DOHH2 (cell line): ENCODE measurements at regions not wholly inside any gene's neighbourhood (a gene's known extent, or its start where the extent isn't known, plus 50 kb on each side); places are given as distances from the start of the nearest gene placed in this dataset.

ENCODE experiments used
- H3F3A ChIP-seq: fragments of 200-600 bp; sonication (generic), shearing (Covaris generic); 2 replicates; pipeline ENCODE4 v1.6.0; 2016; ENCODE audit warnings: antibody characterized with exemption, mild to moderate bottlenecking; ENCODE audit not compliant: control insufficient read depth, insufficient read depth
- H3K27ac ChIP-seq: fragments of 200-600 bp; sonication (generic); 2 replicates; pipeline ENCODE4 v1.5.1; 2014; ENCODE audit warnings: low read depth, mild to moderate bottlenecking, low read length, moderate library complexity
- H3K27me3 ChIP-seq: fragments of 200-600 bp; sonication (generic); 2 replicates; pipeline ENCODE4 v1.6.1; 2014; ENCODE audit warnings: mild to moderate bottlenecking, low read length, mixed read lengths; ENCODE audit not compliant: control insufficient read depth
- H3K36me3 ChIP-seq: fragments of 200-600 bp; sonication (generic); 2 replicates; pipeline ENCODE4 v1.6.1; 2014; ENCODE audit warnings: mild to moderate bottlenecking, low read length, moderate library complexity, mixed read lengths; ENCODE audit not compliant: control insufficient read depth
- H3K4me1 ChIP-seq: fragments of 200-600 bp; sonication (generic); 2 replicates; pipeline ENCODE4 v1.6.1; 2014; ENCODE audit warnings: mild to moderate bottlenecking, low read length, mixed read lengths; ENCODE audit not compliant: control insufficient read depth
- H3K4me2 ChIP-seq: fragments of 200-600 bp; sonication (generic); 2 replicates; pipeline ENCODE4 v1.6.0; 2014; ENCODE audit warnings: mild to moderate bottlenecking, low read length, moderate library complexity
- H3K4me3 ChIP-seq: fragments of 200-600 bp; sonication (generic); 2 replicates; pipeline ENCODE4 v1.5.1; 2014; ENCODE audit warnings: mild to moderate bottlenecking, low read length, mixed read lengths
- H3K79me2 ChIP-seq: fragments of 200-600 bp; sonication (generic); 2 replicates; pipeline ENCODE4 v1.6.1; 2014; ENCODE audit warnings: mild to moderate bottlenecking, low read length, mixed read lengths; ENCODE audit not compliant: control insufficient read depth
- H3K9me2 ChIP-seq: fragments of 200-600 bp; sonication (generic); replicated peaks from 2 replicates; pipeline ENCODE4 v1.6.1; 2014; ENCODE audit warnings: mild to moderate bottlenecking, low read length, mixed read lengths; ENCODE audit not compliant: control insufficient read depth
- H3K9me3 ChIP-seq: fragments of 200-600 bp; sonication (generic); 2 replicates; pipeline ENCODE4 v1.6.1; 2014; ENCODE audit warnings: antibody characterized with exemption, low read length, mixed read lengths; ENCODE audit not compliant: control insufficient read depth, insufficient read depth
- H4K20me1 ChIP-seq: fragments of 200-600 bp; sonication (generic); 2 replicates; pipeline ENCODE4 v1.6.0; 2014; ENCODE audit warnings: low read depth, mild to moderate bottlenecking, antibody characterized with exemption, low read length, moderate library complexity; ENCODE audit not compliant: control insufficient read depth, insufficient read depth
- EZH2phosphoT487 ChIP-seq: fragments of 200-600 bp; sonication (generic); IDR thresholded peaks from 2 replicates; pipeline ENCODE4 v1.6.1; 2017; ENCODE audit warnings: borderline replicate concordance, mild to moderate bottlenecking, antibody characterized with exemption, low read length, moderate library complexity, mixed read lengths
- TF ChIP-seq, protein P1 (sequence below): fragments of 200-600 bp; sonication (generic); IDR thresholded peaks from one replicate; pipeline ENCODE4 v1.5.1; 2014; ENCODE audit warnings: antibody characterized with exemption, mild to moderate bottlenecking, low read depth, low read length; ENCODE audit not compliant: poor library complexity, severe bottlenecking

- H3K9me3 ChIP-seq = no peaks in the 10 kb centered on the region
- no peaks in the 10 kb centered on the region for H3K27me3 ChIP-seq
- H3K4me3 ChIP-seq = no peak overlapping the region
- H3K79me2 ChIP-seq = no peaks in the 10 kb centered on the region
- TF ChIP-seq EZH2phosphoT487 = no peak
- TF ChIP-seq, protein P1, sequence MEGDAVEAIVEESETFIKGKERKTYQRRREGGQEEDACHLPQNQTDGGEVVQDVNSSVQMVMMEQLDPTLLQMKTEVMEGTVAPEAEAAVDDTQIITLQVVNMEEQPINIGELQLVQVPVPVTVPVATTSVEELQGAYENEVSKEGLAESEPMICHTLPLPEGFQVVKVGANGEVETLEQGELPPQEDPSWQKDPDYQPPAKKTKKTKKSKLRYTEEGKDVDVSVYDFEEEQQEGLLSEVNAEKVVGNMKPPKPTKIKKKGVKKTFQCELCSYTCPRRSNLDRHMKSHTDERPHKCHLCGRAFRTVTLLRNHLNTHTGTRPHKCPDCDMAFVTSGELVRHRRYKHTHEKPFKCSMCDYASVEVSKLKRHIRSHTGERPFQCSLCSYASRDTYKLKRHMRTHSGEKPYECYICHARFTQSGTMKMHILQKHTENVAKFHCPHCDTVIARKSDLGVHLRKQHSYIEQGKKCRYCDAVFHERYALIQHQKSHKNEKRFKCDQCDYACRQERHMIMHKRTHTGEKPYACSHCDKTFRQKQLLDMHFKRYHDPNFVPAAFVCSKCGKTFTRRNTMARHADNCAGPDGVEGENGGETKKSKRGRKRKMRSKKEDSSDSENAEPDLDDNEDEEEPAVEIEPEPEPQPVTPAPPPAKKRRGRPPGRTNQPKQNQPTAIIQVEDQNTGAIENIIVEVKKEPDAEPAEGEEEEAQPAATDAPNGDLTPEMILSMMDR = no peak
- no peak overlapping the region for H3K27ac ChIP-seq
- H3K4me2 ChIP-seq = no peak overlapping the region
- no peaks in the 10 kb centered on the region for H4K20me1 ChIP-seq
- no peaks in the 10 kb centered on the region for H3K4me1 ChIP-seq
- H3K9me2 ChIP-seq = no peaks in the 10 kb centered on the region
- H3K36me3 ChIP-seq = no peaks in the 10 kb centered on the region
- H3F3A ChIP-seq = no peaks in the 10 kb centered on the region
These were observed 98.6 kb upstream of the GPM6A start for GRCh38 chr4:175910700-175911099.

- H3F3A ChIP-seq = no peaks in the 10 kb centered on the region
- no peaks in the 10 kb centered on the region for H3K27me3 ChIP-seq
- H3K4me2 ChIP-seq = no peak overlapping the region
- no peaks in the 10 kb centered on the region for H3K36me3 ChIP-seq
- H3K4me3 ChIP-seq = no peak overlapping the region
- no peaks in the 10 kb centered on the region for H3K4me1 ChIP-seq
- H3K27ac ChIP-seq = no peak overlapping the region
- H4K20me1 ChIP-seq = no peaks in the 10 kb centered on the region
- H3K9me3 ChIP-seq = no peaks in the 10 kb centered on the region
- TF ChIP-seq, protein P1 = no peak
- TF ChIP-seq EZH2phosphoT487 = no peak
- H3K79me2 ChIP-seq = no peaks in the 10 kb centered on the region
- no peaks in the 10 kb centered on the region for H3K9me2 ChIP-seq
These were observed 104.7 kb upstream of the GPM6A start for GRCh38 chr4:175916626-175917351.

GRCh38 chr4:175927121-175927520, 115.1 kb upstream of the GPM6A start:
- H3K79me2 ChIP-seq = no peaks in the 10 kb centered on the region
- no peaks in the 10 kb centered on the region for H4K20me1 ChIP-seq

More at GRCh38 chr4:175927121-175927520, 115.1 kb upstream of the GPM6A start:
- Histone ChIP-seq H3K4me2 (no peak overlapping the region), H3K9me2 (no peaks in the 10 kb centered on the region), H3K9me3 (no peaks in the 10 kb centered on the region), H3K27ac (no peak overlapping the region), H3K36me3 (no peaks in the 10 kb centered on the region), H3K4me3 (no peak overlapping the region), H3F3A (no peaks in the 10 kb centered on the region), H3K27me3 (no peaks in the 10 kb centered on the region), H3K4me1 (no peaks in the 10 kb centered on the region)
- TF ChIP-seq, protein P1 = no peak
- TF ChIP-seq EZH2phosphoT487 = no peak
